ENCODE measurements at regions not wholly inside any gene's neighbourhood (a gene's known extent, or its start where the extent isn't known, plus 50 kb on each side); places are given as distances from the start of the nearest gene placed in this dataset.

DNA sequence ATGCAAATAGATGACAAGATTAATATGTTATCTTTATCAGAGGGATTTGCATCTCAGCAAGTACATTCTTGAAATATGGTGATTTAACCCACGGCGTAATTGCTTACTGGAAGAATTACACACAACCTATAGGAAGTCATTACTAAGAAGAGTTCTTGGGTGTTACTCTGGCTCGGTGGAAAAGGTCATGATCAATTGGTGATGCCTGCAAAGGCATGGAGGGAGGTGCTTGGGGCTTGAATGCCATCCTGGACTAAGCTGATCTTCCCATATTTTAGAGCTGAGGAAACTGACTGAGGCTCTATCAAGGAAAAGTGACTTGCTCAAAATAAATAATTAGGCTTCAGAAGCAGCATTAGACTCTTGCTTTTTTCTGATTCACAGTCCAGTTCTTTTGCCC is 137.5 kb upstream of the JUN start:
- H3K4me3 ChIP-seq (ENCODE audit: low read depth in 2 of 2, low read length in 2 of 2) = no peak overlapping the region
- CTCF ChIA-PET = no interaction called here
- no peaks in the 10 kb centered on the region for H3K9me3 ChIP-seq (ENCODE audit: control insufficient read depth, insufficient read depth, low read depth, low read length)
- no TSS peak for BruUV-seq (replicated peaks)
- in situ Hi-C loops (cut with HindIII; ENCODE audit: low pct_unique_long_range_greater_than_20kb, low sequenced_read_pairs) = no loop called here
- POLR2A ChIA-PET = no interaction called here
- H3K27me3 ChIP-seq (ENCODE audit: control insufficient read depth, insufficient read depth, low read length) = no peaks in the 10 kb centered on the region
- no peak overlapping the region for H3K27ac ChIP-seq (ENCODE audit: low read length)
- DNase-seq (ENCODE audit: low read depth, low spot score) (no peak), ATAC-seq (no peak)
- intact Hi-C loops (cut with micrococcal nuclease; ENCODE audit: unreplicated experiment) = no loop called here
- no peaks in the 10 kb centered on the region for H3K4me1 ChIP-seq (ENCODE audit: control insufficient read depth, insufficient read depth, low read length)
- TF ChIP-seq POLR2AphosphoS5 (IDR thresholded peaks at IDR 0.05; ENCODE audit: low read depth, low read length) = no peak
- TF ChIP-seq, protein P1, sequence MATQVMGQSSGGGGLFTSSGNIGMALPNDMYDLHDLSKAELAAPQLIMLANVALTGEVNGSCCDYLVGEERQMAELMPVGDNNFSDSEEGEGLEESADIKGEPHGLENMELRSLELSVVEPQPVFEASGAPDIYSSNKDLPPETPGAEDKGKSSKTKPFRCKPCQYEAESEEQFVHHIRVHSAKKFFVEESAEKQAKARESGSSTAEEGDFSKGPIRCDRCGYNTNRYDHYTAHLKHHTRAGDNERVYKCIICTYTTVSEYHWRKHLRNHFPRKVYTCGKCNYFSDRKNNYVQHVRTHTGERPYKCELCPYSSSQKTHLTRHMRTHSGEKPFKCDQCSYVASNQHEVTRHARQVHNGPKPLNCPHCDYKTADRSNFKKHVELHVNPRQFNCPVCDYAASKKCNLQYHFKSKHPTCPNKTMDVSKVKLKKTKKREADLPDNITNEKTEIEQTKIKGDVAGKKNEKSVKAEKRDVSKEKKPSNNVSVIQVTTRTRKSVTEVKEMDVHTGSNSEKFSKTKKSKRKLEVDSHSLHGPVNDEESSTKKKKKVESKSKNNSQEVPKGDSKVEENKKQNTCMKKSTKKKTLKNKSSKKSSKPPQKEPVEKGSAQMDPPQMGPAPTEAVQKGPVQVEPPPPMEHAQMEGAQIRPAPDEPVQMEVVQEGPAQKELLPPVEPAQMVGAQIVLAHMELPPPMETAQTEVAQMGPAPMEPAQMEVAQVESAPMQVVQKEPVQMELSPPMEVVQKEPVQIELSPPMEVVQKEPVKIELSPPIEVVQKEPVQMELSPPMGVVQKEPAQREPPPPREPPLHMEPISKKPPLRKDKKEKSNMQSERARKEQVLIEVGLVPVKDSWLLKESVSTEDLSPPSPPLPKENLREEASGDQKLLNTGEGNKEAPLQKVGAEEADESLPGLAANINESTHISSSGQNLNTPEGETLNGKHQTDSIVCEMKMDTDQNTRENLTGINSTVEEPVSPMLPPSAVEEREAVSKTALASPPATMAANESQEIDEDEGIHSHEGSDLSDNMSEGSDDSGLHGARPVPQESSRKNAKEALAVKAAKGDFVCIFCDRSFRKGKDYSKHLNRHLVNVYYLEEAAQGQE (IDR thresholded peaks at IDR 0.05; ENCODE audit: insufficient read depth in 1 of 2, low read depth in 2 of 2, low read length in 1 of 2) = no peak
- no peak for TF ChIP-seq SIN3A (IDR thresholded peaks at IDR 0.05; ENCODE audit: borderline replicate concordance, insufficient read depth, low read depth, low read length)
- TF ChIP-seq CTCF (IDR thresholded peaks at IDR 0.05) = no peak
- TF ChIP-seq TCF7L2 (IDR thresholded peaks at IDR 0.05; ENCODE audit: low read depth, low read length) = no peak
- H3K36me3 ChIP-seq (ENCODE audit: control insufficient read depth, insufficient read depth, low read length) = no peaks in the 10 kb centered on the region

DNA sequence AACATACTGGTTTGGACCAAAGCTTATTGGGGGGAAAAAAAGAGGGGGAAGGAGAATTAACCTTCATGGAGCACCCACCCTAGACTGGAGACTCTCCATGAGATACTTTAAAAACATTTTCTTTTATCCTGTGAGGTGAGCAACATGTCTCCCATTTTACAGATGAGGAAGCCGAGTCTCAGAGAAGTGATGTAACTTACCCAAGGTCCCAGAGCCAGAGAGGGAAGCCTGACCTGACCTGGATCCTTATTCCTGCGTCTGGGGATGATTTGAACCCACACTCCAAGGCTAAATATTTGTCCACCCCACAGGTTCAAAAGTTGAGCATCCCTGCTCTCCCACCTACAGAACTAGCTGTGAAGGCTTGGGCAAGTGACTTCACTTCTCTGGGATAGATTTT is 137.9 kb upstream of the JUN start:
- H3K36me3 ChIP-seq (ENCODE audit: control insufficient read depth, insufficient read depth, low read length) = no peaks in the 10 kb centered on the region
- no peak for ATAC-seq
- TF ChIP-seq SIN3A (IDR thresholded peaks at IDR 0.05; ENCODE audit: borderline replicate concordance, insufficient read depth, low read depth, low read length) (no peak), TCF7L2 (IDR thresholded peaks at IDR 0.05; ENCODE audit: low read depth, low read length) (no peak), POLR2AphosphoS5 (IDR thresholded peaks at IDR 0.05; ENCODE audit: low read depth, low read length) (no peak), CTCF (IDR thresholded peaks at IDR 0.05) (no peak)
- TF ChIP-seq, protein P1 (IDR thresholded peaks at IDR 0.05; ENCODE audit: insufficient read depth in 1 of 2, low read depth in 2 of 2, low read length in 1 of 2) = no peak
- no peak overlapping the region for H3K27ac ChIP-seq (ENCODE audit: low read length)
- H3K4me1 ChIP-seq (ENCODE audit: control insufficient read depth, insufficient read depth, low read length) = no peaks in the 10 kb centered on the region
- no peaks in the 10 kb centered on the region for H3K9me3 ChIP-seq (ENCODE audit: control insufficient read depth, insufficient read depth, low read depth, low read length)
- in situ Hi-C loops (cut with HindIII; ENCODE audit: low pct_unique_long_range_greater_than_20kb, low sequenced_read_pairs) (no loop called here), intact Hi-C loops (cut with micrococcal nuclease; ENCODE audit: unreplicated experiment) (no loop called here)
- no peak overlapping the region for H3K4me3 ChIP-seq (ENCODE audit: low read depth in 2 of 2, low read length in 2 of 2)
- POLR2A ChIA-PET = no interaction called here
- H3K27me3 ChIP-seq (ENCODE audit: control insufficient read depth, insufficient read depth, low read length) = no peaks in the 10 kb centered on the region
- CTCF ChIA-PET = no interaction called here
- no peak for DNase-seq (ENCODE audit: low read depth, low spot score)
- BruUV-seq (replicated peaks) = no TSS peak
